ENCODE measurements at regions not wholly inside any gene's neighbourhood (a gene's known extent, or its start where the extent isn't known, plus 50 kb on each side); places are given as distances from the start of the nearest gene placed in this dataset.
"Not testable (repeated sequence)": the region's sequence is repeated elsewhere in the genome, so short reads cannot be mapped to it uniquely, and the experiment has no call there.

GRCh38 chr7:76117306-76117991 lies 69.5 kb downstream of the MDH2 start:
- 100% methylated on average over 4 of the region's 5 CpGs for WGBS (ENCODE audit: insufficient coverage)
- H3K27me3 ChIP-seq (replicated peaks in 2 of 5; ENCODE audit: control insufficient read depth in 4 of 5, insufficient read depth in 5 of 5, low read length in 4 of 5); DNase-seq; CTCF ChIA-PET; POLR2A ChIA-PET; H3K36me3 ChIP-seq (ENCODE audit: control insufficient read depth in 4 of 4, insufficient read depth in 4 of 4, low read length in 3 of 4); H3K4me1 ChIP-seq (ENCODE audit: control extremely low read depth in 1 of 4, control insufficient read depth in 4 of 4, insufficient read depth in 4 of 4, low read length in 3 of 4); H3K27ac ChIP-seq (ENCODE audit: insufficient read depth in 1 of 2, low read depth in 1 of 2, low read length in 2 of 2, poor library complexity in 1 of 2, severe bottlenecking in 2 of 2); H3K4me3 ChIP-seq (ENCODE audit: control insufficient read depth in 1 of 7, extremely low read depth in 1 of 7, insufficient read depth in 4 of 7, low read depth in 2 of 7, low read length in 6 of 7); H3K9me3 ChIP-seq (ENCODE audit: control extremely low read depth in 1 of 5, control insufficient read depth in 4 of 5, insufficient read depth in 2 of 5, low read depth in 1 of 5, low read length in 4 of 5): not testable (repeated sequence)

GRCh38 chr7:76118253-76119036 lies 70.5 kb downstream of the MDH2 start:
- H3K4me3 ChIP-seq (ENCODE audit: control insufficient read depth in 1 of 7, extremely low read depth in 1 of 7, insufficient read depth in 4 of 7, low read depth in 2 of 7, low read length in 6 of 7); H3K4me1 ChIP-seq (ENCODE audit: control extremely low read depth in 1 of 4, control insufficient read depth in 4 of 4, insufficient read depth in 4 of 4, low read length in 3 of 4); CTCF ChIA-PET; H3K9me3 ChIP-seq (ENCODE audit: control extremely low read depth in 1 of 5, control insufficient read depth in 4 of 5, insufficient read depth in 2 of 5, low read depth in 1 of 5, low read length in 4 of 5); H3K27me3 ChIP-seq (replicated peaks in 2 of 5; ENCODE audit: control insufficient read depth in 4 of 5, insufficient read depth in 5 of 5, low read length in 4 of 5); POLR2A ChIA-PET; H3K36me3 ChIP-seq (ENCODE audit: control insufficient read depth in 4 of 4, insufficient read depth in 4 of 4, low read length in 3 of 4); H3K27ac ChIP-seq (ENCODE audit: insufficient read depth in 1 of 2, low read depth in 1 of 2, low read length in 2 of 2, poor library complexity in 1 of 2, severe bottlenecking in 2 of 2); DNase-seq: not testable (repeated sequence)
- WGBS (ENCODE audit: insufficient coverage): 100% methylated on average over 3 of the region's 8 CpGs

GRCh38 chr7:76121044-76121443 lies 73.1 kb downstream of the MDH2 start:
- Histone ChIP-seq H3K36me3 (ENCODE audit: control insufficient read depth in 4 of 4, insufficient read depth in 4 of 4, low read length in 3 of 4) (no peaks in the 10 kb centered on the region), H3K9me3 (ENCODE audit: control extremely low read depth in 1 of 5, control insufficient read depth in 4 of 5, insufficient read depth in 2 of 5, low read depth in 1 of 5, low read length in 4 of 5) (no peaks in the 10 kb centered on the region), H3K4me3 (ENCODE audit: control insufficient read depth in 1 of 7, extremely low read depth in 1 of 7, insufficient read depth in 4 of 7, low read depth in 2 of 7, low read length in 6 of 7) (no peak overlapping the region), H3K4me1 (ENCODE audit: control extremely low read depth in 1 of 4, control insufficient read depth in 4 of 4, insufficient read depth in 4 of 4, low read length in 3 of 4) (peaks cover 0 to 7% (median 4%) of the 10 kb centered on the region in 4 experiments), H3K27me3 (replicated peaks in 2 of 5; ENCODE audit: control insufficient read depth in 4 of 5, insufficient read depth in 5 of 5, low read length in 4 of 5) (no peaks in the 10 kb centered on the region), H3K27ac (ENCODE audit: insufficient read depth in 1 of 2, low read depth in 1 of 2, low read length in 2 of 2, poor library complexity in 1 of 2, severe bottlenecking in 2 of 2) (no peak overlapping the region)
- 100% methylated on average over 1 of the region's 3 CpGs for WGBS (ENCODE audit: insufficient coverage)
- POLR2A ChIA-PET: no interaction called here
- no peak for DNase-seq
- CTCF ChIA-PET: interaction anchor here (1.7 kb wide), 1 partner anchor 9 kb away, joined by 5 read pairs; no protein-coding TSS in a partner anchor

GRCh38 chr7:76122516-76123239 lies 74.8 kb downstream of the MDH2 start:
- CTCF ChIA-PET: interaction anchor here (0.6 kb wide), 1 partner anchor 84 kb away, joined by 4 read pairs; no protein-coding TSS in a partner anchor
- Histone ChIP-seq H3K9me3 (ENCODE audit: control extremely low read depth in 1 of 5, control insufficient read depth in 4 of 5, insufficient read depth in 2 of 5, low read depth in 1 of 5, low read length in 4 of 5) (no peaks in the 10 kb centered on the region), H3K4me1 (ENCODE audit: control extremely low read depth in 1 of 4, control insufficient read depth in 4 of 4, insufficient read depth in 4 of 4, low read length in 3 of 4) (peaks cover 0 to 7% (median 4%) of the 10 kb centered on the region in 4 experiments), H3K27me3 (replicated peaks in 2 of 5; ENCODE audit: control insufficient read depth in 4 of 5, insufficient read depth in 5 of 5, low read length in 4 of 5) (no peaks in the 10 kb centered on the region), H3K36me3 (ENCODE audit: control insufficient read depth in 4 of 4, insufficient read depth in 4 of 4, low read length in 3 of 4) (no peaks in the 10 kb centered on the region), H3K27ac (ENCODE audit: insufficient read depth in 1 of 2, low read depth in 1 of 2, low read length in 2 of 2, poor library complexity in 1 of 2, severe bottlenecking in 2 of 2) (no peak overlapping the region), H3K4me3 (ENCODE audit: control insufficient read depth in 1 of 7, extremely low read depth in 1 of 7, insufficient read depth in 4 of 7, low read depth in 2 of 7, low read length in 6 of 7) (peak overlapping the region in 1 of 7 experiments; percentile 20)
- POLR2A ChIA-PET: interaction anchor here (0.6 kb wide), 2 partner anchors 40 to 41 kb away, joined by 3 to 4 read pairs; no protein-coding TSS in a partner anchor
- peak in 2 of 3 donors; percentile 6 to 15 for DNase-seq
- 63% methylated on average over 2 of the region's 3 CpGs for WGBS (ENCODE audit: insufficient coverage)

- Histone ChIP-seq H3K27ac (ENCODE audit: insufficient read depth in 1 of 2, low read depth in 1 of 2, low read length in 2 of 2, poor library complexity in 1 of 2, severe bottlenecking in 2 of 2) (no peak overlapping the region), H3K27me3 (replicated peaks in 2 of 5; ENCODE audit: control insufficient read depth in 4 of 5, insufficient read depth in 5 of 5, low read length in 4 of 5) (no peaks in the 10 kb centered on the region), H3K9me3 (ENCODE audit: control extremely low read depth in 1 of 5, control insufficient read depth in 4 of 5, insufficient read depth in 2 of 5, low read depth in 1 of 5, low read length in 4 of 5) (no peaks in the 10 kb centered on the region), H3K36me3 (ENCODE audit: control insufficient read depth in 4 of 4, insufficient read depth in 4 of 4, low read length in 3 of 4) (no peaks in the 10 kb centered on the region), H3K4me1 (ENCODE audit: control extremely low read depth in 1 of 4, control insufficient read depth in 4 of 4, insufficient read depth in 4 of 4, low read length in 3 of 4) (peaks cover 0 to 7% (median 4%) of the 10 kb centered on the region in 4 experiments), H3K4me3 (ENCODE audit: control insufficient read depth in 1 of 7, extremely low read depth in 1 of 7, insufficient read depth in 4 of 7, low read depth in 2 of 7, low read length in 6 of 7) (no peak overlapping the region)
- 100% methylated on average over 4 of the region's 4 CpGs for WGBS (ENCODE audit: insufficient coverage)
- CTCF ChIA-PET: interaction anchor here (0.6 kb wide), 1 partner anchor 83 kb away, joined by 4 read pairs; no protein-coding TSS in a partner anchor
- POLR2A ChIA-PET: interaction anchor here (0.6 kb wide), 1 partner anchor 39 kb away, joined by 4 read pairs; no protein-coding TSS in a partner anchor
- no peak for DNase-seq
These were observed 75.4 kb downstream of the MDH2 start for GRCh38 chr7:76123316-76123715.

GRCh38 chr7:76125560-76125959 lies 76.1 kb upstream of the SRRM3 start:
- no peak overlapping the region for H3K4me3 ChIP-seq (ENCODE audit: control insufficient read depth in 1 of 7, extremely low read depth in 1 of 7, insufficient read depth in 4 of 7, low read depth in 2 of 7, low read length in 6 of 7)
- ChIA-PET POLR2A (interaction anchor here (0.6 kb wide), 1 partner anchor 251 kb away, joined by 4 read pairs; no protein-coding TSS in a partner anchor), CTCF (no interaction called here)
- no peak overlapping the region for H3K27ac ChIP-seq (ENCODE audit: insufficient read depth in 1 of 2, low read depth in 1 of 2, low read length in 2 of 2, poor library complexity in 1 of 2, severe bottlenecking in 2 of 2)
- no peaks in the 10 kb centered on the region for H3K36me3 ChIP-seq (ENCODE audit: control insufficient read depth in 4 of 4, insufficient read depth in 4 of 4, low read length in 3 of 4)
- H3K27me3 ChIP-seq (replicated peaks in 2 of 5; ENCODE audit: control insufficient read depth in 4 of 5, insufficient read depth in 5 of 5, low read length in 4 of 5): no peaks in the 10 kb centered on the region
- whole genome bisulfite sequencing (ENCODE audit: insufficient coverage): no CpG with 5 or more reads among the region's 2 CpGs
- H3K4me1 ChIP-seq (ENCODE audit: control extremely low read depth in 1 of 4, control insufficient read depth in 4 of 4, insufficient read depth in 4 of 4, low read length in 3 of 4): peaks cover 0 to 7% (median 4%) of the 10 kb centered on the region in 4 experiments
- DNase-seq: no peak
- no peaks in the 10 kb centered on the region for H3K9me3 ChIP-seq (ENCODE audit: control extremely low read depth in 1 of 5, control insufficient read depth in 4 of 5, insufficient read depth in 2 of 5, low read depth in 1 of 5, low read length in 4 of 5)

Measured in common myeloid progenitor, CD34-positive (primary cell).